ENCODE measurements at regions not wholly inside any gene's neighbourhood (a gene's known extent, or its start where the extent isn't known, plus 50 kb on each side); places are given as distances from the start of the nearest gene placed in this dataset.

- intact Hi-C loops (cut with micrococcal nuclease), result loop anchor here (2.0 kb wide), 2 partner anchors 35 to 225 kb away; partner anchors contain the start of gene PACC1
These were observed 95.9 kb upstream of the PPP2R5A start for GRCh38 chr1:212189352-212189738.

- intact Hi-C loops (cut with micrococcal nuclease), result no loop called here
These were observed 95.0 kb upstream of the PPP2R5A start for GRCh38 chr1:212190169-212190568.

- intact Hi-C loops (cut with micrococcal nuclease), result no loop called here
These were observed 92.8 kb upstream of the PPP2R5A start for GRCh38 chr1:212192261-212192998.

- intact Hi-C loops (cut with micrococcal nuclease), result no loop called here
These were observed 88.9 kb upstream of the PPP2R5A start for GRCh38 chr1:212196355-212196754.

GRCh38 chr1:212201461-212201860, 83.7 kb upstream of the PPP2R5A start:
- intact Hi-C loops (cut with micrococcal nuclease), result no loop called here

- intact Hi-C loops (cut with micrococcal nuclease), result no loop called here
These were observed 81.6 kb upstream of the PPP2R5A start for GRCh38 chr1:212203630-212204029.

- intact Hi-C loops (cut with micrococcal nuclease), result no loop called here
These were observed 80.2 kb upstream of the PPP2R5A start for GRCh38 chr1:212205006-212205405.

GRCh38 chr1:212205843-212206242, 79.4 kb upstream of the PPP2R5A start:
- intact Hi-C loops (cut with micrococcal nuclease), result no loop called here

- intact Hi-C loops (cut with micrococcal nuclease), result no loop called here
These were observed 78.1 kb upstream of the PPP2R5A start for GRCh38 chr1:212207118-212207517.

GRCh38 chr1:212207822-212208520, 77.2 kb upstream of the PPP2R5A start:
- intact Hi-C loops (cut with micrococcal nuclease), result no loop called here

GRCh38 chr1:212208978-212209644, 76.1 kb upstream of the PPP2R5A start:
- intact Hi-C loops (cut with micrococcal nuclease), result no loop called here

GRCh38 chr1:212211371-212211770, 73.8 kb upstream of the PPP2R5A start:
- intact Hi-C loops (cut with micrococcal nuclease), result no loop called here

- intact Hi-C loops (cut with micrococcal nuclease), result no loop called here
These were observed 72.9 kb upstream of the PPP2R5A start for GRCh38 chr1:212212343-212212742.

- intact Hi-C loops (cut with micrococcal nuclease), result no loop called here
These were observed 72.3 kb upstream of the PPP2R5A start for GRCh38 chr1:212212906-212213305.

- intact Hi-C loops (cut with micrococcal nuclease), result no loop called here
These were observed 71.4 kb upstream of the PPP2R5A start for GRCh38 chr1:212213784-212214183.

GRCh38 chr1:212214325-212214724, 70.9 kb upstream of the PPP2R5A start:
- intact Hi-C loops (cut with micrococcal nuclease), result no loop called here

- intact Hi-C loops (cut with micrococcal nuclease), result no loop called here
These were observed 69.3 kb upstream of the PPP2R5A start for GRCh38 chr1:212215910-212216309.

- intact Hi-C loops (cut with micrococcal nuclease), result no loop called here
These were observed 67.6 kb upstream of the PPP2R5A start for GRCh38 chr1:212217633-212218032.

GRCh38 chr1:212218065-212218464, 67.1 kb upstream of the PPP2R5A start:
- intact Hi-C loops (cut with micrococcal nuclease), result no loop called here

- intact Hi-C loops (cut with micrococcal nuclease), result no loop called here
These were observed 66.3 kb upstream of the PPP2R5A start for GRCh38 chr1:212218911-212219310.

GRCh38 chr1:212219679-212220463, 65.3 kb upstream of the PPP2R5A start:
- intact Hi-C loops (cut with micrococcal nuclease), result no loop called here

- intact Hi-C loops (cut with micrococcal nuclease), result no loop called here
These were observed 63.4 kb upstream of the PPP2R5A start for GRCh38 chr1:212221801-212222200.

Data from T-helper 1 cell treated with Interleukin-12 subunit alpha and Interleukin-12 subunit beta and Interleukin-4 antibody, amounts not matched to agents 30 ng/mL and 1 ng/mL, for 36 hours (primary cell).